IMR-90 (cell line): ENCODE measurements at regions not wholly inside any gene's neighbourhood (a gene's known extent, or its start where the extent isn't known, plus 50 kb on each side); places are given as distances from the start of the nearest gene placed in this dataset.

Source experiments
- ATAC-seq: fragments of 200-7000 bp; cut with Tn5 transposase; 2 replicates; pipeline ENCODE4 v1.9.1; 2020; ENCODE audit warnings: low read depth, mild to moderate bottlenecking, moderate library complexity
- BruUV-seq: library from RNA; stranded (reverse); fragments of 400-500 nt; replicated peaks from 2 replicates; lab custom pipeline; 2021; lab: Mats Ljungman, UMichigan
- CTCF ChIA-PET: fragments of 300-600 bp; formaldehyde crosslinking; extraction: SDS; loops from one replicate; lab custom pipeline; 2021; ENCODE audit warnings: antibody characterized with exemption; lab: Yijun Ruan, JAX
- POLR2A ChIA-PET: fragments of 300-600 bp; sonication (Branson Sonifier 250); formaldehyde crosslinking; loops from one replicate; lab custom pipeline; 2022; ENCODE audit warnings: antibody characterized with exemption; ENCODE audit not compliant: unreplicated experiment; lab: Charles Lee
- DNase-seq: peaks from one replicate; pipeline ENCODE4 v3.0.0; 2013
- H2AFZ ChIP-seq: replicated peaks from 2 replicates; pipeline ENCODE3; 2013; ENCODE audit warnings: low read length, mild to moderate bottlenecking; ENCODE audit not compliant: poor library complexity
- H2AK5ac ChIP-seq: 2 replicates; pipeline ENCODE4 v1.6.1; 2013; ENCODE audit warnings: low read depth, low read length, inconsistent platforms
- H2AK9ac ChIP-seq: replicated peaks from 2 replicates; pipeline ENCODE3; 2013; ENCODE audit warnings: mild to moderate bottlenecking, low read depth, low read length, moderate library complexity; ENCODE audit not compliant: poor library complexity
- H2BK120ac ChIP-seq: 2 replicates; pipeline ENCODE4 v1.6.1; 2013; ENCODE audit warnings: low read depth, low read length, inconsistent platforms
- H2BK15ac ChIP-seq: 3 replicates; pipeline ENCODE4 v1.6.1; 2013; ENCODE audit warnings: low read depth, low read length, inconsistent platforms
- H2BK20ac ChIP-seq: 2 replicates; pipeline ENCODE4 v1.6.1; 2013; ENCODE audit warnings: low read depth, mild to moderate bottlenecking, inconsistent platforms, low read length, moderate library complexity
- H2BK5ac ChIP-seq: 2 replicates; pipeline ENCODE4 v1.6.1; 2013; ENCODE audit warnings: mild to moderate bottlenecking, low read depth, low read length, inconsistent platforms; ENCODE audit not compliant: poor library complexity, severe bottlenecking
- H3K14ac ChIP-seq: replicated peaks from 2 replicates; pipeline ENCODE4 v1.6.1; 2013; ENCODE audit warnings: low read depth, low read length, inconsistent platforms
- H3K18ac ChIP-seq: 2 replicates; pipeline ENCODE4 v1.6.1; 2013; ENCODE audit warnings: low read depth, low read length, control low read depth
- H3K23ac ChIP-seq: 2 replicates; pipeline ENCODE4 v1.6.1; 2013; ENCODE audit warnings: low read depth, low read length, inconsistent platforms
- H3K27ac ChIP-seq: 2 replicates; pipeline ENCODE4 v1.5.1; 2013; ENCODE audit warnings: mild to moderate bottlenecking, control low read depth, low read length; ENCODE audit not compliant: insufficient read depth
- H3K27me3 ChIP-seq: 2 replicates; pipeline ENCODE4 v1.6.1; 2013; ENCODE audit warnings: low read length; ENCODE audit not compliant: control insufficient read depth, insufficient read depth
- H3K36me3 ChIP-seq: 2 replicates; pipeline ENCODE4 v1.6.1; 2013; ENCODE audit warnings: low read length, mixed read lengths; ENCODE audit not compliant: control insufficient read depth, insufficient read depth
- H3K4ac ChIP-seq: 2 replicates; pipeline ENCODE4 v1.6.1; 2013; ENCODE audit warnings: low read depth, low read length, inconsistent platforms
- H3K4me1 ChIP-seq: 2 replicates; pipeline ENCODE4 v1.6.1; 2013; ENCODE audit warnings: low read length, mixed read lengths; ENCODE audit not compliant: control insufficient read depth, insufficient read depth
- H3K4me2 ChIP-seq: 2 replicates; pipeline ENCODE4 v1.6.1; 2013; ENCODE audit warnings: low read depth, mild to moderate bottlenecking, control low read depth, low read length, moderate library complexity
- H3K4me3 ChIP-seq: 2 replicates; pipeline ENCODE4 v1.5.1; 2013; ENCODE audit warnings: low read depth, mild to moderate bottlenecking, control low read depth, low read length, moderate library complexity; ENCODE audit not compliant: insufficient read depth
- H3K56ac ChIP-seq: 2 replicates; pipeline ENCODE4 v1.6.1; 2013; ENCODE audit warnings: low read length, inconsistent platforms; ENCODE audit not compliant: insufficient read depth; ENCODE audit errors: extremely low read depth
- H3K79me1 ChIP-seq, 2 experiments: 2 replicates each; pipeline ENCODE4 v1.6.1; 2013; ENCODE audit warnings: low read length in 2 of 2, inconsistent platforms in 1 of 2, low read depth in 1 of 2
- H3K9ac ChIP-seq: 2 replicates; pipeline ENCODE4 v1.6.1; 2013; ENCODE audit warnings: low read depth, low read length, control low read depth
- H3K9me1 ChIP-seq: 2 replicates; pipeline ENCODE4 v1.6.1; 2013; ENCODE audit warnings: low read length, inconsistent platforms; ENCODE audit not compliant: insufficient read depth
- H3K9me3 ChIP-seq: 2 replicates; pipeline ENCODE4 v1.6.1; 2013; ENCODE audit warnings: low read length; ENCODE audit not compliant: control insufficient read depth, insufficient read depth
- H4K20me1 ChIP-seq: 2 replicates; pipeline ENCODE4 v1.6.1; 2013; ENCODE audit warnings: low read length, inconsistent platforms; ENCODE audit not compliant: insufficient read depth
- H4K5ac ChIP-seq: 2 replicates; pipeline ENCODE4 v1.6.1; 2013; ENCODE audit warnings: mild to moderate bottlenecking, low read depth, low read length, control low read depth
- H4K8ac ChIP-seq, 2 experiments: 2 replicates each; pipeline ENCODE4 v1.6.1; 2013; ENCODE audit warnings: low read depth in 2 of 2, low read length in 2 of 2, control low read depth in 1 of 2, inconsistent platforms in 1 of 2
- H4K91ac ChIP-seq: 2 replicates; pipeline ENCODE4 v1.6.1; 2013; ENCODE audit warnings: low read depth, low read length, inconsistent platforms; ENCODE audit not compliant: insufficient read depth
- BHLHE40 ChIP-seq: fragments of 150-350 bp; IDR thresholded peaks from 2 replicates; pipeline ENCODE4 v1.6.1; 2016; ENCODE audit warnings: mild to moderate bottlenecking, low read depth, low read length
- CHD1 ChIP-seq: IDR thresholded peaks from 2 replicates; pipeline ENCODE4 v1.6.1; 2012; ENCODE audit warnings: low read depth, low read length, improper control_type of control experiment
- CTCF ChIP-seq: conservative IDR thresholded peaks from 2 replicates; pipeline ENCODE4 v1.5.1; 2012; ENCODE audit warnings: mild to moderate bottlenecking, low read depth, low read length, improper control_type of control experiment
- ELK1 ChIP-seq: fragments of 150-350 bp; IDR thresholded peaks from 2 replicates; pipeline ENCODE4 v1.6.1; 2016; ENCODE audit warnings: low read depth, mild to moderate bottlenecking, low read length, moderate library complexity, borderline replicate concordance
- FOS ChIP-seq: fragments of 150-350 bp; IDR thresholded peaks from 2 replicates; pipeline ENCODE4 v1.6.1; 2016; ENCODE audit warnings: low read depth, low read length
- MAFK ChIP-seq: IDR thresholded peaks from 2 replicates; pipeline ENCODE4 v1.6.1; 2012; ENCODE audit warnings: low read depth, low read length, improper control_type of control experiment
- MXI1 ChIP-seq: IDR thresholded peaks from 2 replicates; pipeline ENCODE4 v1.6.1; 2012; ENCODE audit warnings: low read depth, mild to moderate bottlenecking, low read length, moderate library complexity, borderline replicate concordance
- RAD21 ChIP-seq: IDR thresholded peaks from 2 replicates; pipeline ENCODE4 v1.6.1; 2012; ENCODE audit warnings: low read length, improper control_type of control experiment
- RFX5 ChIP-seq: IDR thresholded peaks from 2 replicates; pipeline ENCODE4 v1.8.0; 2012; ENCODE audit warnings: low read depth, mild to moderate bottlenecking, low read length, moderate library complexity
- SMC3 ChIP-seq: fragments of 150-350 bp; IDR thresholded peaks from 2 replicates; pipeline ENCODE4 v1.6.1; 2016; ENCODE audit warnings: low read depth, mild to moderate bottlenecking, antibody characterized with exemption, low read length, moderate library complexity
- USF2 ChIP-seq: fragments of 150-350 bp; IDR thresholded peaks from 2 replicates; pipeline ENCODE4 v1.6.1; 2017; ENCODE audit warnings: mild to moderate bottlenecking, antibody characterized with exemption, low read length, low read depth
- WGBS, 2 experiments: methylation state at CpG; one replicate each; pipeline versions ENCODE4 v1.1.5 to v1.1.7; 2013; ENCODE audit warnings: missing lambda C conversion rate in 2 of 2; ENCODE audit not compliant: insufficient read length in 1 of 2; ENCODE audit errors: extremely low coverage in 2 of 2; 5-methylcytosine and 5-hydroxymethylcytosine counted together
- dilution Hi-C: fragments of 300-500 bp; cut with HindIII; formaldehyde crosslinking; loops from one replicate; pipeline ENCODE4 v1.14.3; 2018; ENCODE audit warnings: low sequenced_read_pairs; ENCODE audit not compliant: unreplicated experiment
- in situ Hi-C: fragments of 300-500 bp; cut with MboI; formaldehyde crosslinking; loops from 3 replicates; pipeline ENCODE4 v1.14.3; 2019; ENCODE audit warnings: low sequenced_read_pairs, inconsistent platforms, mixed read lengths
- intact Hi-C: fragments of 100-400 bp; cut with micrococcal nuclease; formaldehyde crosslinking; loops from 2 replicates; pipeline ENCODE4 v1.10.0; 2022

- H4K20me1 ChIP-seq: no peaks in the 10 kb centered on the region
- no peak overlapping the region for H2BK120ac ChIP-seq
- no peak overlapping the region for H3K14ac ChIP-seq
- no peaks in the 10 kb centered on the region for H3K79me1 ChIP-seq
- H2BK20ac ChIP-seq: no peak overlapping the region
- no peak overlapping the region for H3K9ac ChIP-seq
- no TSS peak for BruUV-seq
- DNase-seq (no peak), ATAC-seq (no peak)
- no peak overlapping the region for H2AK5ac ChIP-seq
- no peaks in the 10 kb centered on the region for H3K36me3 ChIP-seq
- no peaks in the 10 kb centered on the region for H3K4me1 ChIP-seq
- peaks cover 2% of the 10 kb centered on the region; the same call in 1 of the 2 replicates for H3K9me3 ChIP-seq
- H2BK15ac ChIP-seq: no peak overlapping the region
- H3K4me3 ChIP-seq: no peak overlapping the region
- no peaks in the 10 kb centered on the region for H3K9me1 ChIP-seq
- in situ Hi-C loops (no loop called here), intact Hi-C loops (no loop called here), dilution Hi-C loops (no loop called here)
- no peak overlapping the region for H3K18ac ChIP-seq
- no CpG with 5 or more reads among the region's 6 CpGs for WGBS, 2 experiments
- TF ChIP-seq SMC3 (no peak), MAFK (no peak), CHD1 (no peak), CTCF (no peak), FOS (no peak), RFX5 (no peak), ELK1 (no peak), MXI1 (no peak), BHLHE40 (no peak), RAD21 (no peak), USF2 (no peak)
- no peak overlapping the region for H3K56ac ChIP-seq
- no peak overlapping the region for H4K5ac ChIP-seq
- H3K4ac ChIP-seq: no peak overlapping the region
- no peak overlapping the region for H4K91ac ChIP-seq
- no peak overlapping the region for H3K23ac ChIP-seq
- no peak overlapping the region for H3K4me2 ChIP-seq
- CTCF ChIA-PET: no interaction called here
- H2AK9ac ChIP-seq: no peak overlapping the region
- POLR2A ChIA-PET: no interaction called here
- H2BK5ac ChIP-seq: no peak overlapping the region
- no peaks in the 10 kb centered on the region for H3K27me3 ChIP-seq
- no peak overlapping the region for H2AFZ ChIP-seq
- H4K8ac ChIP-seq: no peak overlapping the region
- no peak overlapping the region for H3K27ac ChIP-seq
Measured at GRCh38 chr10:118481871-118482270, 113.6 kb downstream of the PRLHR start.
